Mucosa of descending colon (tissue), 3 donors: ENCODE measurements at regions not wholly inside any gene's neighbourhood (a gene's known extent, or its start where the extent isn't known, plus 50 kb on each side); places are given as distances from the start of the nearest gene placed in this dataset.

Experiments
- ATAC-seq: fragments of 200-7000 bp; cut with Tn5 transposase; one replicate; pipeline ENCODE4 v1.9.1; 2020; ENCODE audit warnings: mild to moderate bottlenecking, moderate library complexity
- DNase-seq, 3 donors: peaks; one replicate each; pipeline ENCODE4 v3.0.0-alpha.2; 2020
- H3K36me3 ChIP-seq: fragments of 200-600 bp; one replicate; pipeline ENCODE4 v1.8.0; 2021; ENCODE audit warnings: low read depth, mild to moderate bottlenecking
- H3K4me1 ChIP-seq: fragments of 200-600 bp; one replicate; pipeline ENCODE4 v1.8.0; 2021; ENCODE audit warnings: low read depth, mild to moderate bottlenecking
- H3K4me3 ChIP-seq: fragments of 200-600 bp; one replicate; pipeline ENCODE4 v1.8.0; 2021; ENCODE audit warnings: mild to moderate bottlenecking
- H3K9me3 ChIP-seq: fragments of 200-600 bp; one replicate; pipeline ENCODE4 v1.8.0; 2021; ENCODE audit warnings: mild to moderate bottlenecking
- CTCF ChIP-seq: fragments of 200-600 bp; IDR thresholded peaks from one replicate; pipeline ENCODE4 v1.8.0; 2022; ENCODE audit warnings: antibody characterized with exemption, mild to moderate bottlenecking
- intact Hi-C, 2 donors: fragments of 100-400 bp; cut with DNase I in 1 of 2; cut with micrococcal nuclease in 1 of 2; formaldehyde crosslinking; loops; one replicate each; pipeline versions ENCODE4 v1.11.0 to v1.11.1; 2022; cut with DNase I, micrococcal nuclease
- donor health status: DM: no; HTN: no; CAD: no; lungs with moderate emphysema.
- donor health status: DM: no; HTN: no; CAD: no.
- donor health status: DM: no; HTN: yes; CAD: no.

- H3K9me3 ChIP-seq: no peaks in the 10 kb centered on the region
- H3K4me3 ChIP-seq: no peak overlapping the region
- TF ChIP-seq CTCF: no peak
- no peaks in the 10 kb centered on the region for H3K4me1 ChIP-seq
- DNase-seq: no peak
- intact Hi-C loops: no loop called here
- no peaks in the 10 kb centered on the region for H3K36me3 ChIP-seq
- ATAC-seq: no peak
Observed at GRCh38 chr11:130782361-130783222, 133.7 kb downstream of the SNX19 start.

- Histone ChIP-seq H3K4me3 (no peak overlapping the region), H3K4me1 (no peaks in the 10 kb centered on the region), H3K36me3 (no peaks in the 10 kb centered on the region), H3K9me3 (no peaks in the 10 kb centered on the region)
- ATAC-seq: no peak
- no peak for TF ChIP-seq CTCF
- no peak for DNase-seq
- intact Hi-C loops: no loop called here
Observed at GRCh38 chr11:130783323-130783722, 133.0 kb downstream of the SNX19 start.

- TF ChIP-seq CTCF: no peak
- intact Hi-C loops: no loop called here
Observed at GRCh38 chr11:130785380-130786116, 130.7 kb downstream of the SNX19 start.

GRCh38 chr11:130786586-130786985 lies 129.7 kb downstream of the SNX19 start:
- intact Hi-C loops: no loop called here
- no peak for DNase-seq

More at GRCh38 chr11:130785380-130786116, 130.7 kb downstream of the SNX19 start:
- DNase-seq (no peak), ATAC-seq (no peak)
- Histone ChIP-seq H3K4me1 (no peaks in the 10 kb centered on the region), H3K4me3 (no peak overlapping the region), H3K9me3 (no peaks in the 10 kb centered on the region), H3K36me3 (no peaks in the 10 kb centered on the region)

GRCh38 chr11:130787092-130787616 lies 129.1 kb downstream of the SNX19 start:
- no peak for ATAC-seq
- H3K9me3 ChIP-seq: no peaks in the 10 kb centered on the region
- H3K4me1 ChIP-seq: no peaks in the 10 kb centered on the region
- intact Hi-C loops: no loop called here
- TF ChIP-seq CTCF: no peak
- H3K36me3 ChIP-seq: no peaks in the 10 kb centered on the region
- no peak for DNase-seq
- H3K4me3 ChIP-seq: no peak overlapping the region

More at GRCh38 chr11:130786586-130786985, 129.7 kb downstream of the SNX19 start:
- no peaks in the 10 kb centered on the region for H3K4me1 ChIP-seq
- no peaks in the 10 kb centered on the region for H3K9me3 ChIP-seq
- no peak for ATAC-seq
- no peak overlapping the region for H3K4me3 ChIP-seq
- no peaks in the 10 kb centered on the region for H3K36me3 ChIP-seq
- no peak for TF ChIP-seq CTCF
